ENCODE measurements at regions not wholly inside any gene's neighbourhood (a gene's known extent, or its start where the extent isn't known, plus 50 kb on each side); places are given as distances from the start of the nearest gene placed in this dataset.

- no peak overlapping the region for H3K4me3 ChIP-seq (ENCODE audit: low read depth, low read length)
- DNase-seq (ENCODE audit: low read depth): no peak
- no peak for TF ChIP-seq CTCF (conservative IDR thresholded peaks at IDR 0.05; ENCODE audit: low read depth, low read length)
These were observed 170.4 kb downstream of the PTPRC start for GRCh38 chr1:198809247-198809646.

- no peak for DNase-seq (ENCODE audit: low read depth)
- no peak for TF ChIP-seq CTCF (conservative IDR thresholded peaks at IDR 0.05; ENCODE audit: low read depth, low read length)
- H3K4me3 ChIP-seq (ENCODE audit: low read depth, low read length): no peak overlapping the region
These were observed 172.6 kb downstream of the PTPRC start for GRCh38 chr1:198811449-198811848.

GRCh38 chr1:198823626-198824025, 184.8 kb downstream of the PTPRC start:
- no peak overlapping the region for H3K4me3 ChIP-seq (ENCODE audit: low read depth, low read length)
- TF ChIP-seq CTCF (conservative IDR thresholded peaks at IDR 0.05; ENCODE audit: low read depth, low read length): no peak
- no peak for DNase-seq (ENCODE audit: low read depth)

GRCh38 chr1:198825254-198825653, 186.4 kb downstream of the PTPRC start:
- TF ChIP-seq CTCF (conservative IDR thresholded peaks at IDR 0.05; ENCODE audit: low read depth, low read length): no peak
- no peak overlapping the region for H3K4me3 ChIP-seq (ENCODE audit: low read depth, low read length)
- no peak for DNase-seq (ENCODE audit: low read depth)

- no peak for DNase-seq (ENCODE audit: low read depth)
- no peak for TF ChIP-seq CTCF (conservative IDR thresholded peaks at IDR 0.05; ENCODE audit: low read depth, low read length)
- H3K4me3 ChIP-seq (ENCODE audit: low read depth, low read length): no peak overlapping the region
These were observed 190.5 kb downstream of the PTPRC start for GRCh38 chr1:198829356-198829755.

- peak; percentile 53 for TF ChIP-seq CTCF (conservative IDR thresholded peaks at IDR 0.05; ENCODE audit: low read depth, low read length)
- DNase-seq (ENCODE audit: low read depth): no peak
- H3K4me3 ChIP-seq (ENCODE audit: low read depth, low read length): no peak overlapping the region
These were observed 191.1 kb downstream of the PTPRC start for GRCh38 chr1:198829944-198830343.

GRCh38 chr1:198830412-198830811, 191.6 kb downstream of the PTPRC start:
- DNase-seq (ENCODE audit: low read depth): no peak
- no peak overlapping the region for H3K4me3 ChIP-seq (ENCODE audit: low read depth, low read length)
- TF ChIP-seq CTCF (conservative IDR thresholded peaks at IDR 0.05; ENCODE audit: low read depth, low read length): no peak

Data from epithelial cell of proximal tubule (primary cell).